Mucosa of stomach (tissue), 1 donor: ENCODE measurements at regions not wholly inside any gene's neighbourhood (a gene's known extent, or its start where the extent isn't known, plus 50 kb on each side); places are given as distances from the start of the nearest gene placed in this dataset.
"Not testable (repeated sequence)": the region's sequence is repeated elsewhere in the genome, so short reads cannot be mapped to it uniquely, and the experiment has no call there.

Source experiments
- H3K27me3 ChIP-seq: one replicate; pipeline ENCODE4 v1.7.0; 2013; ENCODE audit warnings: mild to moderate bottlenecking, low read length; ENCODE audit not compliant: control insufficient read depth, insufficient read depth
- H3K36me3 ChIP-seq: one replicate; pipeline ENCODE4 v1.7.0; 2013; ENCODE audit warnings: low read length; ENCODE audit not compliant: control insufficient read depth, insufficient read depth
- H3K4me1 ChIP-seq: one replicate; pipeline ENCODE4 v1.7.0; 2013; ENCODE audit warnings: mild to moderate bottlenecking, low read length; ENCODE audit not compliant: control insufficient read depth, insufficient read depth
- H3K4me3 ChIP-seq: one replicate; pipeline ENCODE4 v1.7.0; 2013; ENCODE audit warnings: low read length
- H3K9ac ChIP-seq: one replicate; pipeline ENCODE4 v1.7.0; 2013; ENCODE audit warnings: mild to moderate bottlenecking, low read length, moderate library complexity
- H3K9me3 ChIP-seq: one replicate; pipeline ENCODE4 v1.7.0; 2013; ENCODE audit warnings: mild to moderate bottlenecking, low read length, moderate library complexity; ENCODE audit not compliant: control insufficient read depth
- donor health status: Pancreatic carcinoma.

GRCh38 chr17:62140376-62140775 is 75.3 kb upstream of the MED13 start:
- Histone ChIP-seq H3K9ac (no peak overlapping the region), H3K36me3 (no peaks in the 10 kb centered on the region), H3K27me3 (peaks cover 14% of the 10 kb centered on the region), H3K4me3 (no peak overlapping the region), H3K4me1 (peaks cover 7% of the 10 kb centered on the region), H3K9me3 (no peaks in the 10 kb centered on the region)

- not testable (repeated sequence) for H3K4me3 ChIP-seq, H3K9me3 ChIP-seq, H3K9ac ChIP-seq, H3K36me3 ChIP-seq, H3K4me1 ChIP-seq
- peaks cover 14% of the 10 kb centered on the region for H3K27me3 ChIP-seq
These were observed 74.7 kb upstream of the MED13 start for GRCh38 chr17:62139690-62140354.

GRCh38 chr17:62139141-62139540 is 74.1 kb upstream of the MED13 start:
- Histone ChIP-seq H3K36me3 (no peaks in the 10 kb centered on the region), H3K4me3 (no peak overlapping the region), H3K9me3 (no peaks in the 10 kb centered on the region), H3K4me1 (peaks cover 7% of the 10 kb centered on the region), H3K9ac (no peak overlapping the region), H3K27me3 (peaks cover 14% of the 10 kb centered on the region)

- not testable (repeated sequence) for H3K4me1 ChIP-seq, H3K9ac ChIP-seq, H3K9me3 ChIP-seq, H3K36me3 ChIP-seq, H3K4me3 ChIP-seq
- peaks cover 14% of the 10 kb centered on the region for H3K27me3 ChIP-seq
These were observed 73.6 kb upstream of the MED13 start for GRCh38 chr17:62138676-62139121.

- not testable (repeated sequence) for H3K4me3 ChIP-seq, H3K9me3 ChIP-seq, H3K4me1 ChIP-seq, H3K9ac ChIP-seq, H3K36me3 ChIP-seq
- H3K27me3 ChIP-seq, result peaks cover 14% of the 10 kb centered on the region
These were observed 72.9 kb upstream of the MED13 start for GRCh38 chr17:62137734-62138624.

- peaks cover 14% of the 10 kb centered on the region for H3K27me3 ChIP-seq
- H3K9ac ChIP-seq, H3K36me3 ChIP-seq, H3K4me3 ChIP-seq, H3K4me1 ChIP-seq, H3K9me3 ChIP-seq: not testable (repeated sequence)
These were observed 72.1 kb upstream of the MED13 start for GRCh38 chr17:62137013-62137733.

- no peak overlapping the region for H3K4me3 ChIP-seq
- no peak overlapping the region for H3K9ac ChIP-seq
- H3K27me3 ChIP-seq, result peaks cover 14% of the 10 kb centered on the region
- H3K4me1 ChIP-seq, result peaks cover 1% of the 10 kb centered on the region
- H3K36me3 ChIP-seq, result no peaks in the 10 kb centered on the region
- H3K9me3 ChIP-seq, result no peaks in the 10 kb centered on the region
These were observed 70.7 kb upstream of the MED13 start for GRCh38 chr17:62135742-62136141.

- H3K9me3 ChIP-seq, H3K9ac ChIP-seq, H3K4me1 ChIP-seq, H3K4me3 ChIP-seq, H3K36me3 ChIP-seq: not testable (repeated sequence)
- H3K27me3 ChIP-seq, result peaks cover 14% of the 10 kb centered on the region
These were observed 70.0 kb upstream of the MED13 start for GRCh38 chr17:62135096-62135495.

- Histone ChIP-seq H3K9ac (no peak overlapping the region), H3K9me3 (no peaks in the 10 kb centered on the region), H3K27me3 (peaks cover 14% of the 10 kb centered on the region), H3K4me1 (peaks cover 3% of the 10 kb centered on the region), H3K36me3 (no peaks in the 10 kb centered on the region), H3K4me3 (no peak overlapping the region)
These were observed 69.3 kb upstream of the MED13 start for GRCh38 chr17:62134397-62134796.

- H3K4me3 ChIP-seq, H3K36me3 ChIP-seq, H3K9ac ChIP-seq, H3K27me3 ChIP-seq, H3K4me1 ChIP-seq, H3K9me3 ChIP-seq: not testable (repeated sequence)
These were observed 66.2 kb upstream of the MED13 start for GRCh38 chr17:62131271-62131670.

GRCh38 chr17:62130739-62131138 is 65.7 kb upstream of the MED13 start:
- no peaks in the 10 kb centered on the region for H3K27me3 ChIP-seq
- H3K36me3 ChIP-seq, result no peaks in the 10 kb centered on the region
- no peak overlapping the region for H3K4me3 ChIP-seq
- no peak overlapping the region for H3K9ac ChIP-seq
- peaks cover 3% of the 10 kb centered on the region for H3K4me1 ChIP-seq
- H3K9me3 ChIP-seq, result no peaks in the 10 kb centered on the region

GRCh38 chr17:62126292-62126691 is 61.2 kb upstream of the MED13 start:
- H3K9ac ChIP-seq, result no peak overlapping the region
- no peaks in the 10 kb centered on the region for H3K27me3 ChIP-seq
- no peak overlapping the region for H3K4me3 ChIP-seq
- no peaks in the 10 kb centered on the region for H3K9me3 ChIP-seq
- no peaks in the 10 kb centered on the region for H3K36me3 ChIP-seq
- H3K4me1 ChIP-seq, result peaks cover 3% of the 10 kb centered on the region
